Smooth muscle cell (in vitro differentiated cells): ENCODE measurements at regions not wholly inside any gene's neighbourhood (a gene's known extent, or its start where the extent isn't known, plus 50 kb on each side); places are given as distances from the start of the nearest gene placed in this dataset.

Experiments used
- DNase-seq: peaks from one replicate; lab custom pipeline; 2025; ENCODE audit not compliant: unreplicated experiment; lab: John Stamatoyannopoulos, UW
- H2AFZ ChIP-seq: fragments of 200-600 bp; sonication (generic); 2 replicates; pipeline ENCODE4 v1.6.0; 2016; ENCODE audit warnings: antibody characterized with exemption, low read depth, mild to moderate bottlenecking
- H3F3A ChIP-seq: fragments of 200-600 bp; sonication (generic); 2 replicates; pipeline ENCODE4 v1.6.0; 2017; ENCODE audit warnings: antibody characterized with exemption, low read depth
- H3K27ac ChIP-seq: fragments of 200-600 bp; sonication (generic); 2 replicates; pipeline ENCODE4 v1.5.1; 2016; ENCODE audit warnings: low read depth, mild to moderate bottlenecking
- H3K27me3 ChIP-seq: fragments of 200-600 bp; sonication (generic); 2 replicates; pipeline ENCODE4 v1.6.1; 2016; ENCODE audit warnings: low read depth, mild to moderate bottlenecking
- H3K36me3 ChIP-seq: fragments of 200-600 bp; sonication (generic); 2 replicates; pipeline ENCODE4 v1.5.1; 2016; ENCODE audit warnings: low read depth
- H3K4me1 ChIP-seq: fragments of 200-600 bp; sonication (generic); 2 replicates; pipeline ENCODE4 v1.5.1; 2016; ENCODE audit warnings: low read depth
- H3K4me2 ChIP-seq: fragments of 200-600 bp; sonication (generic); 2 replicates; pipeline ENCODE4 v1.6.0; 2016; ENCODE audit warnings: mild to moderate bottlenecking
- H3K4me3 ChIP-seq: fragments of 200-600 bp; sonication (generic); 2 replicates; pipeline ENCODE4 v1.5.1; 2016; ENCODE audit warnings: mild to moderate bottlenecking
- H3K79me2 ChIP-seq: fragments of 200-600 bp; sonication (generic); 2 replicates; pipeline ENCODE4 v1.6.0; 2016; ENCODE audit warnings: low read depth, mild to moderate bottlenecking
- H3K9ac ChIP-seq: fragments of 200-600 bp; sonication (generic); 2 replicates; pipeline ENCODE4 v1.6.0; 2016; ENCODE audit warnings: low read depth
- H3K9me3 ChIP-seq: fragments of 200-600 bp; sonication (generic); replicated peaks from 2 replicates; pipeline ENCODE4 v1.5.1; 2016; ENCODE audit warnings: low read depth
- H4K20me1 ChIP-seq: fragments of 200-600 bp; sonication (generic); 2 replicates; pipeline ENCODE4 v1.6.0; 2016; ENCODE audit warnings: low read depth
- WGBS: methylation state at CpG from one replicate; pipeline ENCODE4 v1.1.7; 2016; ENCODE audit warnings: low lambda C conversion rate; 5-methylcytosine and 5-hydroxymethylcytosine counted together
- TF ChIP-seq, protein P1 (sequence below): fragments of 200-600 bp; sonication (generic); IDR thresholded peaks from 2 replicates; pipeline ENCODE4 v1.5.1; 2017; ENCODE audit warnings: borderline replicate concordance, mild to moderate bottlenecking, antibody characterized with exemption; ENCODE audit not compliant: insufficient read depth, poor library complexity, severe bottlenecking

DNA sequence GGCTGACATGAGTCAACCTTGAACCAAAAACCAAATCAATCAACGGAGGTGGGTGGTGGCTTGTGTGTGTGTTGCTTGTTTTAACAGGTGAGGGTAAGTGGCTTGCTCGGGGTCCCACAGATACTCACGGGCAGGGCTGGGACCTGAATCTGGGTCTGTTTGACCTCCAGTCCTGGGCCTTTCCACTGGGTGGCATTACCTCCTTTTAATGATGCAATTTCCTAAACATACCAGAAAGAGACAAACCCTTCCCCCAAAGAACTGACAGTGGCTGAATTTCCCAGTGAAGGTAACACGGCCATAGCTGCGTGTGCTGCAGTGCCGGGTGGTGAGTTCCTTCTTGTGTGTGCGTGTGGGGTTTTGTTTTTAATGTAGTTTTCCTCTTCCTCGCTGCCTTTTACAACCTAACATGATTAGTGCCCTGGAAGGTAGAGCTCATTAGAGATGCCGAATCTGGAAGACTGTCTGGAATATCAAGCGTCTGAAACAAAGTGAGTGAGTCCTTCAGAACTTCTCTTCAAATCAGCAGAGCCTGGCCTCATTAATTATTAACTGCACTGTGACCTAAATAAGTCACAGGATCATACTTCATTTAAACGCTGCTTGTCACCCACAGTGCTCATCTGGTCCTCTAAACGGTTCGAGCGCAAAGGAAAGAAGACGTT, 166.1 kb upstream of the TCERG1L start:
- DNase-seq: no peak
- Histone ChIP-seq H3K9me3 (no peaks in the 10 kb centered on the region), H3K27ac (no peak overlapping the region), H3K9ac (no peak overlapping the region), H3K4me1 (no peaks in the 10 kb centered on the region), H3K79me2 (no peaks in the 10 kb centered on the region), H3K4me3 (no peak overlapping the region), H3K36me3 (no peaks in the 10 kb centered on the region), H3F3A (no peaks in the 10 kb centered on the region), H3K4me2 (no peak overlapping the region), H4K20me1 (no peaks in the 10 kb centered on the region), H2AFZ (no peak overlapping the region), H3K27me3 (no peaks in the 10 kb centered on the region)
- TF ChIP-seq, protein P1, sequence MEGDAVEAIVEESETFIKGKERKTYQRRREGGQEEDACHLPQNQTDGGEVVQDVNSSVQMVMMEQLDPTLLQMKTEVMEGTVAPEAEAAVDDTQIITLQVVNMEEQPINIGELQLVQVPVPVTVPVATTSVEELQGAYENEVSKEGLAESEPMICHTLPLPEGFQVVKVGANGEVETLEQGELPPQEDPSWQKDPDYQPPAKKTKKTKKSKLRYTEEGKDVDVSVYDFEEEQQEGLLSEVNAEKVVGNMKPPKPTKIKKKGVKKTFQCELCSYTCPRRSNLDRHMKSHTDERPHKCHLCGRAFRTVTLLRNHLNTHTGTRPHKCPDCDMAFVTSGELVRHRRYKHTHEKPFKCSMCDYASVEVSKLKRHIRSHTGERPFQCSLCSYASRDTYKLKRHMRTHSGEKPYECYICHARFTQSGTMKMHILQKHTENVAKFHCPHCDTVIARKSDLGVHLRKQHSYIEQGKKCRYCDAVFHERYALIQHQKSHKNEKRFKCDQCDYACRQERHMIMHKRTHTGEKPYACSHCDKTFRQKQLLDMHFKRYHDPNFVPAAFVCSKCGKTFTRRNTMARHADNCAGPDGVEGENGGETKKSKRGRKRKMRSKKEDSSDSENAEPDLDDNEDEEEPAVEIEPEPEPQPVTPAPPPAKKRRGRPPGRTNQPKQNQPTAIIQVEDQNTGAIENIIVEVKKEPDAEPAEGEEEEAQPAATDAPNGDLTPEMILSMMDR: no peak
- WGBS: 83% methylated on average over 15 of the region's 15 CpGs

DNA sequence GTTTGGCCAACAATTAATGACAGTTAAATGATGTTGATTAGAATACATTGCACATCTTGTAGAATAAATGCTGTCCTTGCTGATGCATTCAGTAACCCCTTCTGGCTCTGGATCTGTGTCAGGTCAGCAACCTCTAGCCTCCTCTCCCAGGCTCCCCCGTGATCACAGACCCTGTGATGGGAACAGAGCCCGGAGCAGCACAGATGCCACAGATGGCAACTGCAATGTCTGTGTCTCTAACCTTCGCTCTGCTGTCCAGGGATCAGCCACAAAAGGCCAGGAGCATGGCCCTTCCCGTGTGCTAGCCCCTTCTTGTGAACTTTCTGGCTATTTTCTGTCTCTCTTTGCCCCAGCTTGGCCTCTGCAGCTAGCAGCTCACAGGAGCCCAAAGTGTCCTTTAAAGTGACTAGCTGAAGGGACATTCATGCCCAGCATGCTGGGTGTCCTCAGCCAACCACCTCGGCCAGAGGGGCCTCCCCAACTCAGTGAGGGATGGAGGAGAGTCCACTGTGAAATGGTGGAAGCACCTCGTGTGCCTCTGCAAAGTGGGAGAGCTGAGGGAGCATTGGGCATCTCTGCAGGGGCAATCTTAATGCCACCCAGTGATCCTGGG, 167.0 kb upstream of the TCERG1L start:
- Histone ChIP-seq H3K79me2 (no peaks in the 10 kb centered on the region), H3K9me3 (no peaks in the 10 kb centered on the region), H3K4me2 (no peak overlapping the region), H3K27ac (no peak overlapping the region), H3K4me3 (no peak overlapping the region), H3F3A (no peaks in the 10 kb centered on the region), H3K4me1 (no peaks in the 10 kb centered on the region), H3K27me3 (no peaks in the 10 kb centered on the region), H2AFZ (no peak overlapping the region), H3K9ac (no peak overlapping the region), H4K20me1 (no peaks in the 10 kb centered on the region), H3K36me3 (no peaks in the 10 kb centered on the region)
- TF ChIP-seq, protein P1: no peak
- 79% methylated on average over 6 of the region's 6 CpGs for WGBS
- DNase-seq: no peak

DNA sequence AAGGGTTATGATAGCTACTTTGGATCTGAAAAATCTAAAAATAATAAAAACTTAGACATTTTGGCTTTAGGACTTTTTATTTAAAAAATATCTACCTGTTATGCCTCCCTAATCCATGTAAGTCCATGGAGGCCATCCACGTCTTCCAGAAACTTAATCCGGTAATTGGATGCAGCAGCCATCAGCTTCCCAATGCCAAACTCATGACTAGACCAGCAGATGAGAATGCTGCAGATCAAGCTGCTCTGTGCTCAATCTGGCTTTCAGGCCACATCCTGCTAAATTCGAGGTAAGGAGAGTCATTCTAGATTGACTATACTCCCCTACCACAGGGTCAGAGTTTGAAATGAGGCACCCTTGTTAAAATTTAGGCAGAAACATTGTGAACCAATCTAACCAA, 168.5 kb upstream of the TCERG1L start:
- 68% methylated on average over 3 of the region's 3 CpGs for WGBS
- no peak overlapping the region for H3K27ac ChIP-seq
- TF ChIP-seq, protein P1: no peak
- no peaks in the 10 kb centered on the region for H3K27me3 ChIP-seq
- no peaks in the 10 kb centered on the region for H3K9me3 ChIP-seq
- no peaks in the 10 kb centered on the region for H4K20me1 ChIP-seq
- no peaks in the 10 kb centered on the region for H3K36me3 ChIP-seq
- H3F3A ChIP-seq: no peaks in the 10 kb centered on the region
- no peaks in the 10 kb centered on the region for H3K4me1 ChIP-seq
- H3K79me2 ChIP-seq: no peaks in the 10 kb centered on the region
- no peak for DNase-seq
- no peak overlapping the region for H3K9ac ChIP-seq
- H3K4me2 ChIP-seq: no peak overlapping the region
- H3K4me3 ChIP-seq: no peak overlapping the region
- H2AFZ ChIP-seq: no peak overlapping the region

DNA sequence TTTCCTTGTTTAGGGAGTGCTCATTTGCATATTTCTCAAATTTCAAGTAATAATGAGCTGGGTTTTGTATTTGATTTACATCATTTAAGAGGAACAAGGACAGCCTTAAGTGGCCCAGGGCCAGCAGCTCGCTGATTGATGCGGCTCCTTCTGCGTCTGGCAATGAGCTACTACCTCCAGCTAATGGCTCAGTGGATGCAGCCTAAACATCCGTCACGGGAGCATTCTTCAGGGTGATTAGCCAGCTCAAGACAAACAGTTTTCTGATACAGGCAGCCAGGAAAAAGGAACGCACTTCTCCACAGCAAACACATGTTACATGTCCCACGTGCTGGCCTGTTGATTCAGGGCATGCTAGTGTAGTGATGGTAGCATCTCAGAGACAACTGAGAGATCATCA, 169.3 kb upstream of the TCERG1L start:
- Histone ChIP-seq H3K36me3 (no peaks in the 10 kb centered on the region), H3K9ac (no peak overlapping the region), H3K4me2 (no peak overlapping the region), H3K79me2 (no peaks in the 10 kb centered on the region), H3K4me1 (no peaks in the 10 kb centered on the region), H3F3A (no peaks in the 10 kb centered on the region), H2AFZ (no peak overlapping the region), H3K9me3 (no peaks in the 10 kb centered on the region), H3K27me3 (no peaks in the 10 kb centered on the region), H4K20me1 (no peaks in the 10 kb centered on the region), H3K27ac (no peak overlapping the region), H3K4me3 (no peak overlapping the region)
- TF ChIP-seq, protein P1: no peak
- no peak for DNase-seq
- WGBS: 83% methylated on average over 7 of the region's 7 CpGs
